ENCODE measurements at regions not wholly inside any gene's neighbourhood (a gene's known extent, or its start where the extent isn't known, plus 50 kb on each side); places are given as distances from the start of the nearest gene placed in this dataset.

GRCh38 chr5:156147261-156147943 lies 179.6 kb upstream of the SGCD start:
- TF ChIP-seq CTCF (conservative IDR thresholded peaks at IDR 0.05) = no peak
- H3K27ac ChIP-seq = peak overlapping the region; percentile 44

DNA sequence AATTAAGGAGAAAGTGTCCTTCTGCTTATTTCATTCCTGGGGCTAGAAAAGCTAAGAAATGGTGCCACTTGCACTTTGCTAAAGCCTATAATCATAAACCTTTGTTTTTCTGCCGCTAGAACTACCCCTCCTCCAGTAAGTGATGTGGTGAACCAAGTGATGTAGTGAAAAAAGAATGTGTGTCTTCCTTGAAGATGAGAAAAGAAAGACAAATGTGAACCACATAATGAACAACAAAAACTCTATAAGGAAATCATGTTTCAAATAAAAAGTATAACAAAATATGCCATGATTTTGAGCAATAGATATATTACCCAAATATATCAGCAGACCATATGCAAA lies 179.0 kb upstream of the SGCD start:
- TF ChIP-seq CTCF (conservative IDR thresholded peaks at IDR 0.05) = no peak
- H3K27ac ChIP-seq = peak overlapping the region; percentile 44

DNA sequence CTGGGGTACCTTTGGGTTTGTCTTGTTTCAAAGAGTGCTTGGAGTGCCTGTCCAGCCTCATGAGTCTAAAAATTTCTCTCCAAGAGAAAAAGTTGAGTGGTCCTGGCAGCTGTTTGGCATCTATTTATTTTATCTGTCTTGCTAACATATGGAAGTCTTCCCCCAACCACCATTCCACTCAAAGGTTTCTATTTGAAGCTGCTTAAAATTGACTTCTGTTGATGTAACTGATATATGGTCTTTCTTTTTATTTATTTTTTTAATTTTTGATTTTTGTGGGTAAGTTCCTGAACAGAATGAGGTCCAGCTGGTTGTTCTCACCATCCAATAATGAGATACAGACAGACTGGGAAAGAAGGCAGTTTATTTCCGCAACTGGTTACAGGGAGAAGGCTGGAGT lies 178.7 kb upstream of the SGCD start:
- no peak for TF ChIP-seq CTCF (conservative IDR thresholded peaks at IDR 0.05)
- H3K27ac ChIP-seq = peak overlapping the region; percentile 44

GRCh38 chr5:156149213-156149612 lies 177.8 kb upstream of the SGCD start:
- no peak for TF ChIP-seq CTCF (conservative IDR thresholded peaks at IDR 0.05)
- H3K27ac ChIP-seq = no peak overlapping the region

GRCh38 chr5:156153602-156154001 lies 173.4 kb upstream of the SGCD start:
- H3K27ac ChIP-seq = no peak overlapping the region
- TF ChIP-seq CTCF (conservative IDR thresholded peaks at IDR 0.05) = no peak

GRCh38 chr5:156154757-156155156 lies 172.2 kb upstream of the SGCD start:
- no peak for TF ChIP-seq CTCF (conservative IDR thresholded peaks at IDR 0.05)
- H3K27ac ChIP-seq = peak overlapping the region; percentile 66; the same call in 1 of the 2 replicates

GRCh38 chr5:156155598-156155997 lies 171.4 kb upstream of the SGCD start:
- H3K27ac ChIP-seq = peak overlapping the region; percentile 66
- no peak for TF ChIP-seq CTCF (conservative IDR thresholded peaks at IDR 0.05)
